ENCODE measurements at regions not wholly inside any gene's neighbourhood (a gene's known extent, or its start where the extent isn't known, plus 50 kb on each side); places are given as distances from the start of the nearest gene placed in this dataset.

GRCh38 chr18:27249933-27250332, 64.8 kb upstream of the CHST9 start:
- no peak for TF ChIP-seq CTCF (IDR thresholded peaks at IDR 0.05; ENCODE audit: control insufficient read depth, insufficient read depth, low read depth, low read length, missing control alignments)
- no peak for DNase-seq (ENCODE audit: low read depth)
- H3K4me3 ChIP-seq (ENCODE audit: control insufficient read depth, low read depth, low read length) = no peak overlapping the region

DNA sequence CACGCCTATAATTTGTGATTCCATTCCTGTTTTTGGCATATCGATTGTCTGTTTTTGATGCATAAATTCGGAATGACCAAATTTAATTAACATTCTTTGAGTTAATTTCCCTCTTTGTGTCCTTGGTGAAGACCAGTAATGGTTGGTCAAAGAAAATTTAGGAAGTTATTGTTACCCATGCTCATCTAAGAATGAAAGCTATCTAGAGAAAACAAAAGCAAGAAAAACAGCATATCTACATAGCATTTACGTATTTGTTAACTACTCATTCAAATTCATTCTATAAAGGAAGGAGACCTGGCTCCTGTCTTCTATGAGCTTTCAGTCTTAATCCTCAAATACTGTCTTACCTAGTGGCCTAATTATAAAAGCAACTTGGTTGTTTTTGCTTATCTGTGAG, 59.2 kb upstream of the CHST9 start:
- H3K4me3 ChIP-seq (ENCODE audit: control insufficient read depth, low read depth, low read length) = no peak overlapping the region
- DNase-seq (ENCODE audit: low read depth) = no peak
- TF ChIP-seq CTCF (IDR thresholded peaks at IDR 0.05; ENCODE audit: control insufficient read depth, insufficient read depth, low read depth, low read length, missing control alignments) = no peak

DNA sequence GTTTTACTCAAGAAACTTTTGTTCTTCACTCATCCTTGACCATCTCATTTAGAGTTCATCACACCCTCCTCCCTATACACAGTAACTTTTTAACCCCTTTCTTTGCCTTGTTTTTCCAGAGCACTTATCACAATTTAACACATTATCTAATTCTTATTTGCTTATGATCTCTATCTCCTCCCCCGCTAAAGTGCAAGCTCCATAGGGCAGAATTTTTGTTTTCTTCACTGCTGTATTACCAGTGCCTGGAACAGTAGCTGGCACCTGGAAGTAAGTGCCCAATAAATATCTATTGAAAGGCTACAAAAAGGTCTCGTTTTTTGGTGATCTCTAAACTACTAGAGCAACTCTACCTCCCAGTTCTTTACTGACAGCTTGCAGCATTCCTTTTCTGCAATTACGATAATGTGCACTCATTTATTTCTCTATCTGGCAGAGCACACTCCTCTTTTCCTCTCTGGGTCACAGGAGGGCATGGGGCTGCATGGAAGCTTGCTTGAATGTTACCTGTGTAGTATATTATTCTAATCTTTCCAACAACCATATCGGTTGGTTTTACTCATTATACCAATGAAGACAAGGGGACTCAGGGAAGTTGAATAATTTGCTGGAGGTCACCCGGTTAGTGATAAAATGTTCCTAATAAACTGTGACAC, 57.4 kb upstream of the CHST9 start:
- no peak for DNase-seq (ENCODE audit: low read depth)
- H3K4me3 ChIP-seq (ENCODE audit: control insufficient read depth, low read depth, low read length) = no peak overlapping the region
- TF ChIP-seq CTCF (IDR thresholded peaks at IDR 0.05; ENCODE audit: control insufficient read depth, insufficient read depth, low read depth, low read length, missing control alignments) = no peak

DNA sequence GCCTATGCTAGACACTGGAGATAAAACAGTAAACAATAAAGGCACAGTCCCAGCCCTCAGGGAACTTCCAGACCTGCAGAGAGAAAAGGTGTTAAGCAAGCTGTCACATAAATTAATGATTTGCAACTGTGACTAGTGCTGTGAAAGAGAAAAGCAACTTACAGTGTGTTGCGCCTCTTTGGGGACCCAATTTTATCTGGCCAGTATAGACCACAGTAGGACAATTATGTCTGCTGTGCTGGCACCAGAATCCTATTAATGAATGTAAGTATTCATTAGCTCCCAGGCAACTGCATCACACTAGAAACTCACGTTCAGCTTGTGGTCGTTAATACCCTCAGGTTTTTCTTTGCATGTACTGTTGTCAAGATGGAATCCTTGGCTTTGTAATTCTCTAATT, 55.3 kb upstream of the CHST9 start:
- no peak for DNase-seq (ENCODE audit: low read depth)
- no peak for TF ChIP-seq CTCF (IDR thresholded peaks at IDR 0.05; ENCODE audit: control insufficient read depth, insufficient read depth, low read depth, low read length, missing control alignments)
- no peak overlapping the region for H3K4me3 ChIP-seq (ENCODE audit: control insufficient read depth, low read depth, low read length)

DNA sequence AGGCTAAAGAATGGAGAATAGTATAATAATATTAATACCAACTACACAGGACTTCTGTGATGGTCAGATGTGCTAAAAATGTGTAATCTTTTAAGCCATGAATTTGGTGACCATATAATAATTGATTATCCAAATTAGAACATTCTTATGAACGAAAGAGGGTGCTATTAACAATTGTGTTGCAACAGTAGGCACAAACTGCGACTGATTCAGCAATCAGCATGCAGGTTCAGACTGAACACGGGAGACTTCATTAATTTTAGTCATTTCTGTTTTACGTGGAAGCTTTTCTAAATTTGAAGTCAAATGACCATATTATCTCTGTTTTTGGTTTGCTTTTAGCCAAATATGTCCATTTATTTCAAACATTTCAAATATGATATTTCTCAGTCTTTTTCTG, 54.6 kb upstream of the CHST9 start:
- DNase-seq (ENCODE audit: low read depth) = no peak
- no peak for TF ChIP-seq CTCF (IDR thresholded peaks at IDR 0.05; ENCODE audit: control insufficient read depth, insufficient read depth, low read depth, low read length, missing control alignments)
- no peak overlapping the region for H3K4me3 ChIP-seq (ENCODE audit: control insufficient read depth, low read depth, low read length)

DNA sequence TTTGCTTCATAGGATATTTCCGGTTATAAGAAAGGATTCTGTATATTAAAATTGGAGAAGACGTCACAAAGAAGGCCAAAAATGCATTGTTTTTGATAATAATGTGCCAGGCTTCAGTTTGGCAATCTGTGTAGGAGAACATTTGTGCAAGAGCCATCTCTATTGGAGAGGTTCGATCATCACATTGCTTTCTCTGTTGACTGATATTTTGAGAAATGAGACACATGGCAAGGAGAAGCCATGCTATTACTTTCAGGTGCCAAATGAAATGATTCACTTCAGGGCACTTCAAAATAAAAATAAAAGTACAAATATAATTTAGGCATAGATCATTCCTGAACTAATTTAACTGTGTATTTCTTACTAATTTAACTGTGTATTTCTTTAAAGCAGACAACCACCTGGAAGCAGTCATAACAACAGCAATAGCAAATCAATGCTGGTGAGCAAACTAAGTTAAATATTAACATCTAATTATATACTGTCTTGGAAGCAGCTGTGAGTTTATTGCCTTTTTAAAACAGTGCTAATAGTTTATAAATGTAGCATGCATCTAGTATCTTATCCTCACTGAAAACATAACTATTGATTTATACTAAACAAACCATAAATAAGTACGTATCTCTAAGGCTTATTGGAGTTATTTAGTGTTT, 50.2 kb upstream of the CHST9 start:
- H3K4me3 ChIP-seq (ENCODE audit: control insufficient read depth, low read depth, low read length) = no peak overlapping the region
- no peak for TF ChIP-seq CTCF (IDR thresholded peaks at IDR 0.05; ENCODE audit: control insufficient read depth, insufficient read depth, low read depth, low read length, missing control alignments)
- DNase-seq (ENCODE audit: low read depth) = no peak
